ENCODE measurements at regions not wholly inside any gene's neighbourhood (a gene's known extent, or its start where the extent isn't known, plus 50 kb on each side); places are given as distances from the start of the nearest gene placed in this dataset.

GRCh38 chr6:14372734-14373489 lies 255.3 kb downstream of the CD83 start:
- Histone ChIP-seq H3K9me3 (ENCODE audit: control insufficient read depth, insufficient read depth, low read length) (peaks cover 9% of the 10 kb centered on the region), H3K36me3 (ENCODE audit: control insufficient read depth, insufficient read depth, low read length) (no peaks in the 10 kb centered on the region), H3K27me3 (ENCODE audit: control insufficient read depth, insufficient read depth, low read length) (no peaks in the 10 kb centered on the region), H3K9ac (ENCODE audit: low read depth, low read length) (no peak overlapping the region), H3K4me1 (ENCODE audit: control insufficient read depth, insufficient read depth, low read length) (peaks cover 5% of the 10 kb centered on the region), H3K4me3 (ENCODE audit: low read depth, low read length) (no peak overlapping the region)

GRCh38 chr6:14373648-14374437 lies 256.3 kb downstream of the CD83 start:
- Histone ChIP-seq H3K27me3 (ENCODE audit: control insufficient read depth, insufficient read depth, low read length) (no peaks in the 10 kb centered on the region), H3K4me3 (ENCODE audit: low read depth, low read length) (no peak overlapping the region), H3K4me1 (ENCODE audit: control insufficient read depth, insufficient read depth, low read length) (peaks cover 5% of the 10 kb centered on the region)

GRCh38 chr6:14375930-14376329 lies 258.4 kb downstream of the CD83 start:
- Histone ChIP-seq H3K9ac (ENCODE audit: low read depth, low read length) (no peak overlapping the region), H3K36me3 (ENCODE audit: control insufficient read depth, insufficient read depth, low read length) (no peaks in the 10 kb centered on the region), H3K4me1 (ENCODE audit: control insufficient read depth, insufficient read depth, low read length) (peaks cover 17% of the 10 kb centered on the region), H3K27me3 (ENCODE audit: control insufficient read depth, insufficient read depth, low read length) (no peaks in the 10 kb centered on the region), H3K4me3 (ENCODE audit: low read depth, low read length) (no peak overlapping the region), H3K9me3 (ENCODE audit: control insufficient read depth, insufficient read depth, low read length) (peaks cover 9% of the 10 kb centered on the region)

More at GRCh38 chr6:14373648-14374437, 256.3 kb downstream of the CD83 start:
- Histone ChIP-seq H3K9me3 (ENCODE audit: control insufficient read depth, insufficient read depth, low read length) (peaks cover 9% of the 10 kb centered on the region), H3K36me3 (ENCODE audit: control insufficient read depth, insufficient read depth, low read length) (no peaks in the 10 kb centered on the region), H3K9ac (ENCODE audit: low read depth, low read length) (no peak overlapping the region)

GRCh38 chr6:14379568-14379967 lies 262.0 kb downstream of the CD83 start:
- Histone ChIP-seq H3K36me3 (ENCODE audit: control insufficient read depth, insufficient read depth, low read length) (no peaks in the 10 kb centered on the region), H3K4me3 (ENCODE audit: low read depth, low read length) (no peak overlapping the region), H3K9me3 (ENCODE audit: control insufficient read depth, insufficient read depth, low read length) (peaks cover 9% of the 10 kb centered on the region), H3K4me1 (ENCODE audit: control insufficient read depth, insufficient read depth, low read length) (peaks cover 48% of the 10 kb centered on the region), H3K9ac (ENCODE audit: low read depth, low read length) (no peak overlapping the region), H3K27me3 (ENCODE audit: control insufficient read depth, insufficient read depth, low read length) (no peaks in the 10 kb centered on the region)

GRCh38 chr6:14380086-14380820 lies 262.7 kb downstream of the CD83 start:
- Histone ChIP-seq H3K4me1 (ENCODE audit: control insufficient read depth, insufficient read depth, low read length) (peaks cover 48% of the 10 kb centered on the region), H3K36me3 (ENCODE audit: control insufficient read depth, insufficient read depth, low read length) (no peaks in the 10 kb centered on the region), H3K4me3 (ENCODE audit: low read depth, low read length) (peak overlapping the region; percentile 9), H3K27me3 (ENCODE audit: control insufficient read depth, insufficient read depth, low read length) (no peaks in the 10 kb centered on the region), H3K9me3 (ENCODE audit: control insufficient read depth, insufficient read depth, low read length) (peaks cover 9% of the 10 kb centered on the region), H3K9ac (ENCODE audit: low read depth, low read length) (peak overlapping the region; percentile 57)

- no peaks in the 10 kb centered on the region for H3K36me3 ChIP-seq (ENCODE audit: control insufficient read depth, insufficient read depth, low read length)
- peak overlapping the region; percentile 57 for H3K9ac ChIP-seq (ENCODE audit: low read depth, low read length)
- H3K4me1 ChIP-seq (ENCODE audit: control insufficient read depth, insufficient read depth, low read length), result peaks cover 48% of the 10 kb centered on the region
- peaks cover 9% of the 10 kb centered on the region for H3K9me3 ChIP-seq (ENCODE audit: control insufficient read depth, insufficient read depth, low read length)
- peak overlapping the region; percentile 33 for H3K4me3 ChIP-seq (ENCODE audit: low read depth, low read length)
- no peaks in the 10 kb centered on the region for H3K27me3 ChIP-seq (ENCODE audit: control insufficient read depth, insufficient read depth, low read length)
These were observed 263.6 kb downstream of the CD83 start for GRCh38 chr6:14380901-14381828.

GRCh38 chr6:14381829-14382677 lies 264.5 kb downstream of the CD83 start:
- Histone ChIP-seq H3K9ac (ENCODE audit: low read depth, low read length) (peak overlapping the region; percentile 57), H3K9me3 (ENCODE audit: control insufficient read depth, insufficient read depth, low read length) (peaks cover 6% of the 10 kb centered on the region), H3K4me3 (ENCODE audit: low read depth, low read length) (peak overlapping the region; percentile 33), H3K4me1 (ENCODE audit: control insufficient read depth, insufficient read depth, low read length) (peaks cover 48% of the 10 kb centered on the region), H3K27me3 (ENCODE audit: control insufficient read depth, insufficient read depth, low read length) (no peaks in the 10 kb centered on the region), H3K36me3 (ENCODE audit: control insufficient read depth, insufficient read depth, low read length) (no peaks in the 10 kb centered on the region)

- H3K4me1 ChIP-seq (ENCODE audit: control insufficient read depth, insufficient read depth, low read length), result peaks cover 47% of the 10 kb centered on the region
- no peaks in the 10 kb centered on the region for H3K36me3 ChIP-seq (ENCODE audit: control insufficient read depth, insufficient read depth, low read length)
- no peaks in the 10 kb centered on the region for H3K9me3 ChIP-seq (ENCODE audit: control insufficient read depth, insufficient read depth, low read length)
- H3K27me3 ChIP-seq (ENCODE audit: control insufficient read depth, insufficient read depth, low read length), result no peaks in the 10 kb centered on the region
- H3K4me3 ChIP-seq (ENCODE audit: low read depth, low read length), result no peak overlapping the region
- H3K9ac ChIP-seq (ENCODE audit: low read depth, low read length), result peak overlapping the region; percentile 26
These were observed 265.2 kb downstream of the CD83 start for GRCh38 chr6:14382678-14383236.

- peaks cover 46% of the 10 kb centered on the region for H3K4me1 ChIP-seq (ENCODE audit: control insufficient read depth, insufficient read depth, low read length)
- no peak overlapping the region for H3K4me3 ChIP-seq (ENCODE audit: low read depth, low read length)
- no peaks in the 10 kb centered on the region for H3K36me3 ChIP-seq (ENCODE audit: control insufficient read depth, insufficient read depth, low read length)
- H3K9ac ChIP-seq (ENCODE audit: low read depth, low read length), result peak overlapping the region; percentile 26
- H3K9me3 ChIP-seq (ENCODE audit: control insufficient read depth, insufficient read depth, low read length), result no peaks in the 10 kb centered on the region
- no peaks in the 10 kb centered on the region for H3K27me3 ChIP-seq (ENCODE audit: control insufficient read depth, insufficient read depth, low read length)
These were observed 266.0 kb downstream of the CD83 start for GRCh38 chr6:14383393-14384174.
